Gastroesophageal sphincter (tissue), 4 donors: ENCODE measurements at regions not wholly inside any gene's neighbourhood (a gene's known extent, or its start where the extent isn't known, plus 50 kb on each side); places are given as distances from the start of the nearest gene placed in this dataset.

Experiments
- ATAC-seq: fragments of 150-250 bp; one replicate; pipeline ENCODE4 v1.9.1; 2016; ENCODE audit warnings: mild to moderate bottlenecking, moderate library complexity
- H3K27ac ChIP-seq, 4 donors: fragments of 200-600 bp; sonication (generic) in 3 of 4; 1 replicate in 3 of 4; 2 replicates in 1 of 4; pipeline ENCODE4 v1.5.1; 2016 to 2019
- H3K27me3 ChIP-seq: fragments of 200-600 bp; sonication (generic); one replicate; pipeline ENCODE4 v1.5.1; 2019
- H3K36me3 ChIP-seq, 2 donors: fragments of 200-600 bp; sonication (generic); one replicate each; pipeline ENCODE4 v1.5.1; 2019; ENCODE audit warnings: control low read depth in 1 of 2
- H3K4me1 ChIP-seq, 3 donors: fragments of 200-600 bp; sonication (generic); 1 replicate in 2 of 3; 2 replicates in 1 of 3; pipeline ENCODE4 v1.5.1; 2016 to 2019; ENCODE audit warnings: control low read depth in 2 of 3
- H3K4me3 ChIP-seq, 2 donors: fragments of 200-600 bp; sonication (generic); one replicate each; pipeline ENCODE4 v1.5.1; 2019; ENCODE audit warnings: mild to moderate bottlenecking in 1 of 2, moderate library complexity in 1 of 2
- H3K9me3 ChIP-seq, 3 donors: fragments of 200-600 bp; sonication (generic); one replicate each; pipeline ENCODE4 v1.5.1; 2017 to 2019; ENCODE audit warnings: control low read depth in 2 of 3
- CTCF ChIP-seq, 4 experiments: fragments of 200-600 bp in 2 of 4; fragments of 450-650 bp in 2 of 4; sonication (generic) in 1 of 4; IDR thresholded peaks; one replicate each; pipeline ENCODE4 v1.5.1; 2017 to 2019; ENCODE audit warnings: antibody characterized with exemption in 4 of 4, mild to moderate bottlenecking in 2 of 4, moderate library complexity in 2 of 4
- EP300 ChIP-seq: sonication (generic); formaldehyde crosslinking; IDR thresholded peaks from one replicate; pipeline ENCODE4 v1.6.1; 2017; ENCODE audit warnings: antibody characterized with exemption, mild to moderate bottlenecking
- POLR2A ChIP-seq, 2 donors: fragments of 450-650 bp; IDR thresholded peaks; one replicate each; pipeline ENCODE4 v1.6.1; 2017; ENCODE audit warnings: antibody characterized with exemption in 2 of 2, mild to moderate bottlenecking in 2 of 2, moderate library complexity in 1 of 2
- POLR2AphosphoS5 ChIP-seq: sonication (generic); formaldehyde crosslinking; IDR thresholded peaks from one replicate; pipeline ENCODE4 v1.6.1; 2017; ENCODE audit warnings: antibody characterized with exemption
- WGBS, 2 donors: methylation state at CpG; one replicate each; pipeline ENCODE4 v1.1.5; 2018; ENCODE audit warnings: low coverage in 1 of 2; 5-methylcytosine and 5-hydroxymethylcytosine counted together

- no peak overlapping the region for H3K4me3 ChIP-seq
- TF ChIP-seq POLR2A (IDR thresholded peaks at IDR 0.05): no peak
- 45 to 93% methylated on average over 2 of the region's 2 CpGs for WGBS, 2 donors
- H3K27me3 ChIP-seq: no peaks in the 10 kb centered on the region
- ATAC-seq: no peak
- no peaks in the 10 kb centered on the region for H3K36me3 ChIP-seq
- no peaks in the 10 kb centered on the region for H3K4me1 ChIP-seq
- peaks cover 0 to 23% (median 0%) of the 10 kb centered on the region in 3 donors for H3K9me3 ChIP-seq
- no peak overlapping the region for H3K27ac ChIP-seq
Measured at GRCh38 chr7:46508583-46508982, 587.5 kb upstream of the IGFBP3 start.

GRCh38 chr7:46507560-46507959 is 586.5 kb upstream of the IGFBP3 start:
- WGBS, 2 donors: 92 to 93% methylated on average over 4 of the region's 4 CpGs
- no peak overlapping the region for H3K27ac ChIP-seq
- peaks cover 0 to 23% (median 0%) of the 10 kb centered on the region in 3 donors for H3K9me3 ChIP-seq
- no peak overlapping the region for H3K4me3 ChIP-seq
- no peaks in the 10 kb centered on the region for H3K4me1 ChIP-seq
- no peaks in the 10 kb centered on the region for H3K27me3 ChIP-seq
- ATAC-seq: no peak
- TF ChIP-seq CTCF (IDR thresholded peaks at IDR 0.05) (no peak), POLR2AphosphoS5 (no peak), EP300 (no peak), POLR2A (IDR thresholded peaks at IDR 0.05) (no peak)
- no peaks in the 10 kb centered on the region for H3K36me3 ChIP-seq

- Histone ChIP-seq H3K4me3 (no peak overlapping the region), H3K9me3 (peaks cover 0 to 12% (median 0%) of the 10 kb centered on the region in 3 donors), H3K36me3 (no peaks in the 10 kb centered on the region), H3K4me1 (peaks cover 0 to 1% (median 0%) of the 10 kb centered on the region in 3 donors), H3K27me3 (no peaks in the 10 kb centered on the region), H3K27ac (no peak overlapping the region)
- ATAC-seq: no peak
- no peak for TF ChIP-seq EP300
- no peak for TF ChIP-seq POLR2A (IDR thresholded peaks at IDR 0.05)
- TF ChIP-seq POLR2AphosphoS5: no peak
- no peak for TF ChIP-seq CTCF (IDR thresholded peaks at IDR 0.05)
- 78% methylated on average over 3 of the region's 3 CpGs for WGBS, 2 donors
Measured at GRCh38 chr7:46494441-46494840, 573.4 kb upstream of the IGFBP3 start.

GRCh38 chr7:46494028-46494427 is 573.0 kb upstream of the IGFBP3 start:
- Histone ChIP-seq H3K27me3 (no peaks in the 10 kb centered on the region), H3K4me3 (no peak overlapping the region), H3K4me1 (peaks cover 0 to 6% (median 0%) of the 10 kb centered on the region in 3 donors), H3K36me3 (no peaks in the 10 kb centered on the region), H3K27ac (no peak overlapping the region), H3K9me3 (peaks cover 0 to 9% (median 0%) of the 10 kb centered on the region in 3 donors)
- TF ChIP-seq EP300 (no peak), CTCF (IDR thresholded peaks at IDR 0.05) (no peak), POLR2AphosphoS5 (no peak), POLR2A (IDR thresholded peaks at IDR 0.05) (no peak)
- ATAC-seq: no peak

- ATAC-seq: no peak
- peaks cover 0 to 1% (median 0%) of the 10 kb centered on the region in 3 donors for H3K9me3 ChIP-seq
- no peak overlapping the region for H3K4me3 ChIP-seq
- H3K27ac ChIP-seq: no peak overlapping the region
- TF ChIP-seq EP300 (no peak), POLR2A (IDR thresholded peaks at IDR 0.05) (no peak), CTCF (IDR thresholded peaks at IDR 0.05) (no peak), POLR2AphosphoS5 (no peak)
- WGBS, 2 donors: 88% methylated on average over 4 of the region's 4 CpGs
- peaks cover 0 to 14% (median 0%) of the 10 kb centered on the region in 3 donors for H3K4me1 ChIP-seq
- no peaks in the 10 kb centered on the region for H3K27me3 ChIP-seq
- H3K36me3 ChIP-seq: no peaks in the 10 kb centered on the region
Measured at GRCh38 chr7:46493196-46493595, 572.1 kb upstream of the IGFBP3 start.
